PC-3 (cell line): ENCODE measurements at regions not wholly inside any gene's neighbourhood (a gene's known extent, or its start where the extent isn't known, plus 50 kb on each side); places are given as distances from the start of the nearest gene placed in this dataset.

Experiments used
- CTCF ChIP-seq: fragments of 300-600 bp; sonication (generic); conservative IDR thresholded peaks from 2 replicates; pipeline ENCODE4 v1.5.1; 2017; ENCODE audit warnings: antibody characterized with exemption, low read depth, mild to moderate bottlenecking, low read length
- EZH2 ChIP-seq: fragments of 300-600 bp; sonication (generic); IDR thresholded peaks from one replicate; pipeline ENCODE4 v1.6.1; 2017; ENCODE audit warnings: antibody characterized with exemption, mild to moderate bottlenecking, low read length; ENCODE audit not compliant: unreplicated experiment
- EZH2phosphoT487 ChIP-seq: fragments of 300-600 bp; sonication (generic); IDR thresholded peaks from 2 replicates; pipeline ENCODE4 v1.6.1; 2018; ENCODE audit warnings: mild to moderate bottlenecking, antibody characterized with exemption, low read length, borderline replicate concordance

- TF ChIP-seq CTCF (no peak), EZH2phosphoT487 (no peak), EZH2 (no peak)
These were observed 369.4 kb upstream of the B3GALT2 start for GRCh38 chr1:193555662-193556441.
